MM.1S (cell line): ENCODE measurements at regions not wholly inside any gene's neighbourhood (a gene's known extent, or its start where the extent isn't known, plus 50 kb on each side); places are given as distances from the start of the nearest gene placed in this dataset.

Experiments
- DNase-seq: peaks from one replicate; pipeline ENCODE4 v3.0.0-alpha.2; 2015
- H2AFZ ChIP-seq: fragments of 300-600 bp; sonication (generic); 2 replicates; pipeline ENCODE4 v1.6.0; 2016; ENCODE audit warnings: antibody characterized with exemption, low read length
- H3F3A ChIP-seq: fragments of 300-600 bp; sonication (generic); 2 replicates; pipeline ENCODE4 v1.6.1; 2016; ENCODE audit warnings: mild to moderate bottlenecking, antibody characterized with exemption, low read length, moderate library complexity, mixed read lengths; ENCODE audit not compliant: insufficient read depth
- H3K27ac ChIP-seq: fragments of 300-600 bp; sonication (generic); 2 replicates; pipeline ENCODE4 v1.5.1; 2016; ENCODE audit warnings: mild to moderate bottlenecking, low read length
- H3K27me3 ChIP-seq: fragments of 300-600 bp; sonication (generic); replicated peaks from 2 replicates; pipeline ENCODE4 v1.6.0; 2016; ENCODE audit warnings: low read length; ENCODE audit not compliant: insufficient read depth
- H3K36me3 ChIP-seq: fragments of 300-600 bp; sonication (generic); replicated peaks from 2 replicates; pipeline ENCODE4 v1.6.1; 2016; ENCODE audit warnings: mild to moderate bottlenecking, low read length, mixed read lengths; ENCODE audit not compliant: insufficient read depth
- H3K4me1 ChIP-seq: fragments of 300-600 bp; sonication (generic); 2 replicates; pipeline ENCODE4 v1.6.1; 2016; ENCODE audit warnings: low read length, mixed read lengths
- H3K4me2 ChIP-seq: fragments of 300-600 bp; sonication (generic); 2 replicates; pipeline ENCODE4 v1.6.0; 2016; ENCODE audit warnings: low read depth, low read length
- H3K4me3 ChIP-seq: fragments of 300-600 bp; sonication (generic); 2 replicates; pipeline ENCODE4 v1.5.1; 2016; ENCODE audit warnings: low read length, mixed read lengths
- H3K79me2 ChIP-seq: fragments of 300-600 bp; sonication (generic); 2 replicates; pipeline ENCODE4 v1.6.1; 2016; ENCODE audit warnings: mixed run types, low read length, mixed read lengths
- H3K9ac ChIP-seq: fragments of 300-600 bp; sonication (generic); 2 replicates; pipeline ENCODE4 v1.6.1; 2016; ENCODE audit warnings: low read length, mixed read lengths
- H3K9me2 ChIP-seq: fragments of 300-600 bp; sonication (generic); replicated peaks from 2 replicates; pipeline ENCODE4 v1.6.1; 2016; ENCODE audit warnings: mild to moderate bottlenecking, low read length, mixed read lengths; ENCODE audit not compliant: insufficient read depth
- H3K9me3 ChIP-seq: fragments of 300-600 bp; sonication (generic); replicated peaks from 2 replicates; pipeline ENCODE4 v1.6.1; 2016; ENCODE audit warnings: mild to moderate bottlenecking, low read length, mixed read lengths; ENCODE audit not compliant: insufficient read depth
- H4K20me1 ChIP-seq: fragments of 300-600 bp; sonication (generic); 2 replicates; pipeline ENCODE4 v1.6.1; 2016; ENCODE audit warnings: mild to moderate bottlenecking, low read length, moderate library complexity, mixed read lengths; ENCODE audit not compliant: insufficient read depth
- EZH2 ChIP-seq: fragments of 300-600 bp; sonication (generic); optimal IDR thresholded peaks from 2 replicates; pipeline ENCODE3; 2017; ENCODE audit warnings: low read depth, mild to moderate bottlenecking, antibody characterized with exemption, low read length, mixed read lengths
- EZH2phosphoT487 ChIP-seq: fragments of 300-600 bp; sonication (generic); IDR thresholded peaks from 2 replicates; pipeline ENCODE4 v1.6.1; 2018; ENCODE audit warnings: antibody characterized with exemption, low read length
- TF ChIP-seq, protein P1 (sequence below): fragments of 300-600 bp; sonication (generic); IDR thresholded peaks from 2 replicates; pipeline ENCODE4 v1.5.1; 2016; ENCODE audit warnings: antibody characterized with exemption, low read length, mixed read lengths

DNA sequence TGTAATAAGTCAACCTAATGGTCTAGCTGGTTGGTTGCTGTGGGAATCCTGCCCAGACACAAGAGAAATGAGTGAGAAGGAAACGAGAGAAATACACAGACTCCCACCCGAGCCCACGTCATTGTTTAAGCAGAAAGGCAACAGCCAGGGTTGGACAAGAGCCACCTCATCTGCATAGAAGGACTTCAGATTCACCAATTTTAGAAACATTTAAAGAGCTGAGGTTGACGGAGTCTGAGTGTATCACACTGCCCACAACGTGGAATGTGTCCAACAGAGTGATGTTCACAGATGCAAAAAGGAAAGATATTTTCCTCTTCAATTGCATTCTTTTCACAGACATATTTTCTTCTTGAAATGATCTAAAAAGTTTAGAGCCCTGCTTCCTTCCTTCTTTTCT lies 349.5 kb downstream of the AGTPBP1 start:
- H3K9me3 ChIP-seq = no peaks in the 10 kb centered on the region
- H3K4me2 ChIP-seq = no peak overlapping the region
- no peaks in the 10 kb centered on the region for H3K9me2 ChIP-seq
- H3K27ac ChIP-seq = no peak overlapping the region
- DNase-seq = no peak
- H3K4me1 ChIP-seq = no peaks in the 10 kb centered on the region
- H4K20me1 ChIP-seq = no peaks in the 10 kb centered on the region
- H3K36me3 ChIP-seq = no peaks in the 10 kb centered on the region
- no peak overlapping the region for H3K4me3 ChIP-seq
- no peaks in the 10 kb centered on the region for H3K79me2 ChIP-seq
- H2AFZ ChIP-seq = no peak overlapping the region
- no peaks in the 10 kb centered on the region for H3K27me3 ChIP-seq
- no peak overlapping the region for H3K9ac ChIP-seq
- no peak for TF ChIP-seq EZH2phosphoT487
- TF ChIP-seq EZH2 = no peak
- TF ChIP-seq, protein P1, sequence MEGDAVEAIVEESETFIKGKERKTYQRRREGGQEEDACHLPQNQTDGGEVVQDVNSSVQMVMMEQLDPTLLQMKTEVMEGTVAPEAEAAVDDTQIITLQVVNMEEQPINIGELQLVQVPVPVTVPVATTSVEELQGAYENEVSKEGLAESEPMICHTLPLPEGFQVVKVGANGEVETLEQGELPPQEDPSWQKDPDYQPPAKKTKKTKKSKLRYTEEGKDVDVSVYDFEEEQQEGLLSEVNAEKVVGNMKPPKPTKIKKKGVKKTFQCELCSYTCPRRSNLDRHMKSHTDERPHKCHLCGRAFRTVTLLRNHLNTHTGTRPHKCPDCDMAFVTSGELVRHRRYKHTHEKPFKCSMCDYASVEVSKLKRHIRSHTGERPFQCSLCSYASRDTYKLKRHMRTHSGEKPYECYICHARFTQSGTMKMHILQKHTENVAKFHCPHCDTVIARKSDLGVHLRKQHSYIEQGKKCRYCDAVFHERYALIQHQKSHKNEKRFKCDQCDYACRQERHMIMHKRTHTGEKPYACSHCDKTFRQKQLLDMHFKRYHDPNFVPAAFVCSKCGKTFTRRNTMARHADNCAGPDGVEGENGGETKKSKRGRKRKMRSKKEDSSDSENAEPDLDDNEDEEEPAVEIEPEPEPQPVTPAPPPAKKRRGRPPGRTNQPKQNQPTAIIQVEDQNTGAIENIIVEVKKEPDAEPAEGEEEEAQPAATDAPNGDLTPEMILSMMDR = no peak
- no peaks in the 10 kb centered on the region for H3F3A ChIP-seq

DNA sequence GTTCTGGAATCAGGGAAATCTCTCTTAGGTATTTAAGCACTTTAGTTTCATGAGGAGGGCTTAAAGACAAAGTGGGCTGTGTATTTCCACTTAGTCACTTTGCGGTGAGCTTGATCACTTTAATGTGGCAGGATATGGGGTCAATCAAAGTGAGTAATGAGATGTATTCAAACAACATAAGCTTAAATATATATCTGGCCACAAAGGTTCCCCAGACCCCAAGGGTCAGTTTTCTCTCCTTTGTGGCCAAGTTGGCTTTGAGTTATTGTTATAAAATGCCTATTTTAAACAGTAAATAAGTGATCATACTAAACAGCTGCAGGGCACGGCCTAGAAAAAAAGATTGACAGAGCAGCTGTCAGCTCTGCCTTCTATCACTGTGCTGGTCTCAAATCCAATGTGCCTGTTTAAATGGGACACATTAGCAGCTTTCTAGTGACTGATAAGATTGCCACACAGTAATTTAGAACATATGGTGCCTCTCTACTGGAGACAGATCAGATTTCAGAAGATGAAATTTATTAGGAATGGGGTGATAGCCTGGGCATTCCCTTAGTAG lies 363.9 kb downstream of the AGTPBP1 start:
- Histone ChIP-seq H3K79me2 (no peaks in the 10 kb centered on the region), H3K4me2 (no peak overlapping the region), H3K4me3 (no peak overlapping the region), H4K20me1 (no peaks in the 10 kb centered on the region), H3K36me3 (no peaks in the 10 kb centered on the region), H3K9me2 (no peaks in the 10 kb centered on the region), H3K4me1 (no peaks in the 10 kb centered on the region), H3K9me3 (no peaks in the 10 kb centered on the region), H3K27me3 (no peaks in the 10 kb centered on the region), H3K27ac (no peak overlapping the region), H3K9ac (no peak overlapping the region), H2AFZ (no peak overlapping the region), H3F3A (no peaks in the 10 kb centered on the region)
- TF ChIP-seq, protein P1 = no peak
- TF ChIP-seq EZH2 (no peak), EZH2phosphoT487 (no peak)
- DNase-seq = no peak

DNA sequence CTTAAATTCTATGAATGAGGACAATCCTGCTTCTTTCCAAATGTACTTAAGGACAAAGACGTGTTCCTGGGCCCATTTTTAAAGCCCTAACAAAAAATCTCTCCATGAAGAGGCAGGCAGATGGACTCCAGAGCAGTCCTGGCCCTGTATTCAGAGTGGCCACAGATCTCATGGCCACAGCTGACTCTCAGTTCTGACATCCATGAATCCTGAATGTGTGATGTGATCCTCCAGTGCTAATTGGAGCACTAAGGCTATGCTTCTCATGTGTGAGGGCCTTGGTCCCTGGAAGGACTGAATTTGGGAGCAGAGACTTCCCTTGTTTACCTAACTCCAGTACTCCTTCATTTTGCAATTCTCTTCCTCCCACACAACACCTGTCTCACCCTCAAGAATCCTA lies 373.0 kb downstream of the AGTPBP1 start:
- Histone ChIP-seq H3K9me2 (no peaks in the 10 kb centered on the region), H3K4me1 (no peaks in the 10 kb centered on the region), H3K4me2 (no peak overlapping the region), H3K79me2 (no peaks in the 10 kb centered on the region), H3K9me3 (no peaks in the 10 kb centered on the region), H3F3A (no peaks in the 10 kb centered on the region), H3K27me3 (no peaks in the 10 kb centered on the region), H3K27ac (no peak overlapping the region), H4K20me1 (no peaks in the 10 kb centered on the region), H3K4me3 (no peak overlapping the region), H3K9ac (no peak overlapping the region), H2AFZ (no peak overlapping the region), H3K36me3 (no peaks in the 10 kb centered on the region)
- no peak for TF ChIP-seq EZH2phosphoT487
- TF ChIP-seq EZH2 = no peak
- TF ChIP-seq, protein P1 = no peak
- DNase-seq = no peak
